GM23338 (cell line): ENCODE measurements at regions not wholly inside any gene's neighbourhood (a gene's known extent, or its start where the extent isn't known, plus 50 kb on each side); places are given as distances from the start of the nearest gene placed in this dataset.

Source experiments
- ATAC-seq: fragments of 200-7000 bp; cut with Tn5 transposase; 3 replicates; pipeline ENCODE4 v1.9.1; 2020
- DNase-seq: peaks from one replicate; pipeline ENCODE4 v3.0.0-alpha.2; 2015; ENCODE audit warnings: low spot score
- H2AFZ ChIP-seq: fragments of 200-600 bp; sonication (generic); 2 replicates; pipeline ENCODE4 v1.8.0; 2016; ENCODE audit warnings: antibody characterized with exemption, mild to moderate bottlenecking, moderate library complexity
- H3F3A ChIP-seq: fragments of 200-600 bp; sonication (generic); replicated peaks from 2 replicates; pipeline ENCODE4 v1.8.0; 2017; ENCODE audit warnings: antibody characterized with exemption, mixed run types, low read depth
- H3K27ac ChIP-seq: fragments of 200-600 bp; sonication (generic); 2 replicates; pipeline ENCODE4 v1.6.1; 2016; ENCODE audit warnings: low read depth
- H3K27me3 ChIP-seq: fragments of 200-600 bp; sonication (generic); 2 replicates; pipeline ENCODE4 v1.8.0; 2016; ENCODE audit warnings: mild to moderate bottlenecking, mixed run types, moderate library complexity; ENCODE audit not compliant: insufficient read depth
- H3K36me3 ChIP-seq: fragments of 200-600 bp; sonication (generic); 2 replicates; pipeline ENCODE4 v1.8.0; 2016; ENCODE audit warnings: mild to moderate bottlenecking; ENCODE audit not compliant: insufficient read depth
- H3K4me1 ChIP-seq: fragments of 200-600 bp; sonication (generic); 2 replicates; pipeline ENCODE4 v1.8.0; 2016; ENCODE audit warnings: mild to moderate bottlenecking, moderate library complexity; ENCODE audit not compliant: insufficient read depth
- H3K4me2 ChIP-seq: fragments of 200-600 bp; sonication (generic); 2 replicates; pipeline ENCODE4 v1.7.1; 2017; ENCODE audit warnings: mixed run types
- H3K4me3 ChIP-seq: fragments of 200-600 bp; sonication (generic); 2 replicates; pipeline ENCODE4 v1.6.1; 2016; ENCODE audit warnings: mixed run types
- H3K79me2 ChIP-seq: fragments of 200-600 bp; sonication (generic); replicated peaks from 2 replicates; pipeline ENCODE4 v1.8.0; 2017; ENCODE audit warnings: mild to moderate bottlenecking; ENCODE audit not compliant: insufficient read depth
- H3K9me2 ChIP-seq: fragments of 200-600 bp; sonication (generic); 2 replicates; pipeline ENCODE4 v1.8.0; 2017; ENCODE audit not compliant: insufficient read depth
- H4K20me1 ChIP-seq: fragments of 200-600 bp; sonication (generic); replicated peaks from 2 replicates; pipeline ENCODE4 v1.8.0; 2017; ENCODE audit warnings: mild to moderate bottlenecking; ENCODE audit not compliant: insufficient read depth
- H3K27ac Mint-ChIP-seq: 2 replicates; pipeline ENCODE4 v1.8.0; 2020; ENCODE audit warnings: inconsistent platforms, mild to moderate bottlenecking, moderate library complexity, mixed read lengths
- H3K27me3 Mint-ChIP-seq: 3 replicates; pipeline ENCODE4 v1.8.0; 2022; ENCODE audit warnings: low read depth, mild to moderate bottlenecking, moderate library complexity, mixed read lengths, inconsistent platforms; ENCODE audit not compliant: insufficient read depth, poor library complexity
- H3K36me3 Mint-ChIP-seq: 3 replicates; pipeline ENCODE4 v1.8.0; 2021; ENCODE audit warnings: low read depth, mild to moderate bottlenecking, inconsistent platforms, moderate library complexity, mixed read lengths
- H3K4me1 Mint-ChIP-seq: 3 replicates; pipeline ENCODE4 v1.8.0; 2020; ENCODE audit warnings: mild to moderate bottlenecking, inconsistent platforms, mixed read lengths
- H3K4me3 Mint-ChIP-seq: 3 replicates; pipeline ENCODE4 v1.8.0; 2021; ENCODE audit warnings: moderate library complexity, mild to moderate bottlenecking, inconsistent platforms, mixed read lengths
- H3K9me3 Mint-ChIP-seq: 3 replicates; pipeline ENCODE4 v1.8.0; 2020; ENCODE audit warnings: moderate library complexity, mild to moderate bottlenecking, inconsistent platforms, mixed read lengths
- CREB1 ChIP-seq: fragments of 250-450 bp; sonication (Bioruptor Pico); IDR thresholded peaks from 2 replicates; pipeline ENCODE4 v1.5.0; 2020; ENCODE audit warnings: low read depth, mild to moderate bottlenecking, moderate library complexity
- CTCF ChIP-seq, 2 experiments: fragments of 200-600 bp in 1 of 2; sonication (generic) in 1 of 2; conservative IDR thresholded peaks; 2 replicates each; pipeline versions ENCODE4 v1.5.1 to v1.6.1; 2016 to 2017; ENCODE audit warnings: antibody characterized with exemption in 2 of 2, low read depth in 2 of 2, mild to moderate bottlenecking in 2 of 2, moderate library complexity in 1 of 2
- ETS1 ChIP-seq: IDR thresholded peaks from 2 replicates; pipeline ENCODE4 v1.6.1; 2016; ENCODE audit warnings: antibody characterized with exemption
- EZH2 ChIP-seq: fragments of 200-600 bp; sonication (generic); IDR thresholded peaks from one replicate; pipeline ENCODE4 v1.8.0; 2017; ENCODE audit warnings: antibody characterized with exemption, mild to moderate bottlenecking, low read depth; ENCODE audit not compliant: unreplicated experiment
- EZH2phosphoT487 ChIP-seq: fragments of 200-600 bp; sonication (generic); IDR thresholded peaks from one replicate; pipeline ENCODE4 v1.8.1; 2018; ENCODE audit warnings: antibody characterized with exemption; ENCODE audit not compliant: unreplicated experiment
- JUNB ChIP-seq: IDR thresholded peaks from one replicate; pipeline ENCODE4 v1.6.1; 2016; ENCODE audit warnings: antibody characterized with exemption; ENCODE audit not compliant: unreplicated experiment
- NANOG ChIP-seq: IDR thresholded peaks from 2 replicates; pipeline ENCODE4 v1.6.1; 2016; ENCODE audit warnings: antibody characterized with exemption, borderline replicate concordance
- POLR2AphosphoS5 ChIP-seq: IDR thresholded peaks from 2 replicates; pipeline ENCODE4 v1.6.1; 2016; ENCODE audit warnings: antibody characterized with exemption, low read depth
- REST ChIP-seq: IDR thresholded peaks from one replicate; pipeline ENCODE4 v1.6.1; 2018; ENCODE audit warnings: antibody characterized with exemption; ENCODE audit not compliant: unreplicated experiment
- STAT1 ChIP-seq: IDR thresholded peaks from one replicate; pipeline ENCODE4 v1.6.1; 2016; ENCODE audit warnings: antibody characterized with exemption; ENCODE audit not compliant: unreplicated experiment
- ZNF114 ChIP-seq: fragments of 250-450 bp; sonication (Bioruptor Pico); IDR thresholded peaks from 2 replicates; pipeline ENCODE4 v1.5.0; 2020; ENCODE audit warnings: mild to moderate bottlenecking, moderate library complexity
- ZNF331 ChIP-seq: fragments of 250-450 bp; sonication (Bioruptor Pico); IDR thresholded peaks from 2 replicates; pipeline ENCODE4 v1.5.0; 2020; ENCODE audit warnings: low read depth, mild to moderate bottlenecking, moderate library complexity
- ZNF462 ChIP-seq: fragments of 250-450 bp; sonication (Bioruptor Pico); IDR thresholded peaks from 2 replicates; pipeline ENCODE4 v1.5.0; 2020; ENCODE audit warnings: mild to moderate bottlenecking, moderate library complexity

- no peak overlapping the region for H3K4me3 ChIP-seq
- H3K36me3 Mint-ChIP-seq = no peaks in the 10 kb centered on the region
- 0 out of 3 replicates have a peak, but pooled peaks cover 3% of the 10 kb centered on the region for H3K4me1 Mint-ChIP-seq
- no peak overlapping the region for H3K4me3 Mint-ChIP-seq
- H3K27me3 Mint-ChIP-seq = peaks cover 1% of the 10 kb centered on the region
- H3F3A ChIP-seq = no peaks in the 10 kb centered on the region
- 0 out of 2 replicates have a peak, but pooled peaks cover 3% of the 10 kb centered on the region for H3K4me1 ChIP-seq
- H4K20me1 ChIP-seq = no peaks in the 10 kb centered on the region
- DNase-seq = no peak
- no peak overlapping the region for H3K27ac ChIP-seq
- H3K27me3 ChIP-seq = no peaks in the 10 kb centered on the region
- H2AFZ ChIP-seq = peak overlapping the region; percentile 30; the same call in 1 of the 2 replicates
- H3K4me2 ChIP-seq = no peak overlapping the region
- no peaks in the 10 kb centered on the region for H3K79me2 ChIP-seq
- ATAC-seq = no peak
- no peak overlapping the region for H3K27ac Mint-ChIP-seq
- H3K9me3 Mint-ChIP-seq = no peaks in the 10 kb centered on the region
- TF ChIP-seq ZNF114 (CRISPR knock-in tag) (no peak), EZH2 (no peak), JUNB (no peak), REST (no peak), STAT1 (no peak), NANOG (no peak), POLR2AphosphoS5 (no peak), CREB1 (no peak), CTCF (conservative IDR thresholded peaks at IDR 0.05; ENCODE audit: low read depth in 2 of 2) (no peak), ETS1 (no peak), ZNF331 (CRISPR knock-in tag) (no peak), EZH2phosphoT487 (no peak), ZNF462 (no peak)
- 0 out of 2 replicates have a peak, but pooled peaks cover 6% of the 10 kb centered on the region for H3K9me2 ChIP-seq
- no peaks in the 10 kb centered on the region for H3K36me3 ChIP-seq
Measured at GRCh38 chr7:121537031-121537430, 140.9 kb upstream of the FAM3C start.
